Hepatocyte (in vitro differentiated cells): ENCODE measurements at regions not wholly inside any gene's neighbourhood (a gene's known extent, or its start where the extent isn't known, plus 50 kb on each side); places are given as distances from the start of the nearest gene placed in this dataset.

Experiments
- DNase-seq: peaks from one replicate; pipeline ENCODE4 v3.0.0-alpha.2; 2016; ENCODE audit warnings: low spot score
- H2AFZ ChIP-seq: fragments of 200-600 bp; sonication (generic); 2 replicates; pipeline ENCODE4 v1.6.0; 2016; ENCODE audit warnings: antibody characterized with exemption, mild to moderate bottlenecking
- H3K27ac ChIP-seq: fragments of 200-600 bp; sonication (generic); 2 replicates; pipeline ENCODE4 v1.5.1; 2016; ENCODE audit warnings: mild to moderate bottlenecking
- H3K27me3 ChIP-seq: fragments of 200-600 bp; sonication (generic); 2 replicates; pipeline ENCODE4 v1.6.1; 2016
- H3K36me3 ChIP-seq: fragments of 200-600 bp; sonication (generic); replicated peaks from 2 replicates; pipeline ENCODE4 v1.5.1; 2016; ENCODE audit warnings: low read depth; ENCODE audit not compliant: insufficient read depth
- H3K4me1 ChIP-seq: fragments of 200-600 bp; sonication (generic); 2 replicates; pipeline ENCODE4 v1.5.1; 2016; ENCODE audit warnings: mild to moderate bottlenecking, moderate library complexity; ENCODE audit not compliant: insufficient read depth
- H3K4me2 ChIP-seq: fragments of 200-600 bp; sonication (generic); 2 replicates; pipeline ENCODE4 v1.6.0; 2016
- H3K4me3 ChIP-seq: fragments of 200-600 bp; sonication (generic); 2 replicates; pipeline ENCODE4 v1.5.1; 2016; ENCODE audit warnings: mild to moderate bottlenecking
- H3K79me2 ChIP-seq: fragments of 200-600 bp; sonication (generic); 2 replicates; pipeline ENCODE4 v1.6.0; 2017; ENCODE audit warnings: mild to moderate bottlenecking
- H3K9me2 ChIP-seq: fragments of 200-600 bp; sonication (generic); replicated peaks from 2 replicates; pipeline ENCODE4 v1.6.0; 2017; ENCODE audit warnings: mild to moderate bottlenecking; ENCODE audit not compliant: insufficient read depth
- H3K9me3 ChIP-seq: fragments of 200-600 bp; sonication (generic); 2 replicates; pipeline ENCODE4 v1.5.1; 2016; ENCODE audit warnings: low read depth, mild to moderate bottlenecking
- H4K20me1 ChIP-seq: fragments of 200-600 bp; sonication (generic); 2 replicates; pipeline ENCODE4 v1.6.0; 2016; ENCODE audit warnings: mild to moderate bottlenecking; ENCODE audit not compliant: insufficient read depth, poor library complexity, severe bottlenecking
- CTCF ChIP-seq: fragments of 200-600 bp; sonication (generic); IDR thresholded peaks from 2 replicates; pipeline ENCODE4 v1.5.1; 2016; ENCODE audit warnings: antibody characterized with exemption, mild to moderate bottlenecking; ENCODE audit not compliant: poor library complexity
- EZH2 ChIP-seq: fragments of 200-600 bp; sonication (generic); IDR thresholded peaks from 2 replicates; pipeline ENCODE4 v1.6.1; 2016; ENCODE audit warnings: antibody characterized with exemption, mild to moderate bottlenecking, borderline replicate concordance
- EZH2phosphoT487 ChIP-seq: fragments of 200-600 bp; sonication (generic); IDR thresholded peaks from one replicate; pipeline ENCODE4 v1.6.1; 2018; ENCODE audit warnings: antibody characterized with exemption, mild to moderate bottlenecking, low read depth, moderate library complexity; ENCODE audit not compliant: unreplicated experiment, severe bottlenecking
- WGBS: methylation state at CpG from one replicate; pipeline ENCODE4 v1.1.6; 2016; ENCODE audit warnings: low lambda C conversion rate; ENCODE audit errors: missing lambda C conversion rate; 5-methylcytosine and 5-hydroxymethylcytosine counted together

GRCh38 chr5:34597034-34598027 is 58.8 kb upstream of the RAI14 start:
- H3K9me2 ChIP-seq, result no peaks in the 10 kb centered on the region
- H3K79me2 ChIP-seq, result no peaks in the 10 kb centered on the region
- no peak overlapping the region for H2AFZ ChIP-seq
- TF ChIP-seq EZH2 (no peak), CTCF (no peak), EZH2phosphoT487 (no peak)
- H3K4me1 ChIP-seq, result peaks cover 16% of the 10 kb centered on the region
- no peaks in the 10 kb centered on the region for H3K9me3 ChIP-seq
- H3K36me3 ChIP-seq, result no peaks in the 10 kb centered on the region
- no peak for DNase-seq
- peak overlapping the region; percentile 2 for H3K27ac ChIP-seq
- no peaks in the 10 kb centered on the region for H4K20me1 ChIP-seq
- no peak overlapping the region for H3K4me2 ChIP-seq
- no peaks in the 10 kb centered on the region for H3K27me3 ChIP-seq
- WGBS, result 74% methylated on average over 7 of the region's 7 CpGs
- no peak overlapping the region for H3K4me3 ChIP-seq

GRCh38 chr5:34598177-34598794 is 57.8 kb upstream of the RAI14 start:
- Histone ChIP-seq H3K27me3 (no peaks in the 10 kb centered on the region), H3K27ac (peak overlapping the region; percentile 65), H4K20me1 (no peaks in the 10 kb centered on the region), H3K4me3 (no peak overlapping the region), H3K9me3 (no peaks in the 10 kb centered on the region), H2AFZ (no peak overlapping the region), H3K4me2 (no peak overlapping the region), H3K79me2 (no peaks in the 10 kb centered on the region), H3K9me2 (no peaks in the 10 kb centered on the region), H3K4me1 (peaks cover 16% of the 10 kb centered on the region), H3K36me3 (no peaks in the 10 kb centered on the region)
- peak; percentile 60 for DNase-seq
- no peak for TF ChIP-seq EZH2phosphoT487
- no peak for TF ChIP-seq CTCF
- TF ChIP-seq EZH2, result no peak
- WGBS, result 53% methylated on average over 5 of the region's 5 CpGs

- WGBS, result 74% methylated on average over 4 of the region's 4 CpGs
- Histone ChIP-seq H3K4me3 (no peak overlapping the region), H3K27ac (peak overlapping the region; percentile 65), H3K27me3 (no peaks in the 10 kb centered on the region), H2AFZ (no peak overlapping the region), H4K20me1 (no peaks in the 10 kb centered on the region), H3K79me2 (no peaks in the 10 kb centered on the region), H3K9me3 (no peaks in the 10 kb centered on the region), H3K4me2 (no peak overlapping the region), H3K36me3 (no peaks in the 10 kb centered on the region), H3K4me1 (peaks cover 16% of the 10 kb centered on the region), H3K9me2 (no peaks in the 10 kb centered on the region)
- TF ChIP-seq CTCF, result no peak
- TF ChIP-seq EZH2, result no peak
- TF ChIP-seq EZH2phosphoT487, result no peak
- DNase-seq, result peak; percentile 59
Observed at GRCh38 chr5:34599471-34600117, 56.5 kb upstream of the RAI14 start.
